ENCODE measurements at regions not wholly inside any gene's neighbourhood (a gene's known extent, or its start where the extent isn't known, plus 50 kb on each side); places are given as distances from the start of the nearest gene placed in this dataset.

DNA sequence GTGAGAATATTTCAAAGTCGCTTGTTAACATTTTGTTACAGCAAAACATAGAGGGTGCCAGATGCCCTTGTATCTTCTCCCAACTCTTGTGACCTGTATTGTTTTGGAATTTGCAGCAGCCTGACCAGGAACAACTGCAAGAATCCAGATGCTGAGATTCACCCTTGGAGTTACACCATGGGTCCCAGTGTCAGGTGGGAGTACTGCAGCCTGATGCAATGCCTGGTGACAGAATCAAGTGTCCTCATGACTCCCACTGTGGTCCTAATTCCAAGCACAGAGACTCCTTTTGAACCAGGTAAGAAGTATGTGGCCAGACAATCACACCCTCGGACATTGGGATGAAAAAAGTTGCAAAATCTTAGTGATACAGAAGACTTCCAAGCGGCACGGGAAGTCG lies 79.6 kb upstream of the MAP3K4 start:
- DNase-seq: no peak

DNA sequence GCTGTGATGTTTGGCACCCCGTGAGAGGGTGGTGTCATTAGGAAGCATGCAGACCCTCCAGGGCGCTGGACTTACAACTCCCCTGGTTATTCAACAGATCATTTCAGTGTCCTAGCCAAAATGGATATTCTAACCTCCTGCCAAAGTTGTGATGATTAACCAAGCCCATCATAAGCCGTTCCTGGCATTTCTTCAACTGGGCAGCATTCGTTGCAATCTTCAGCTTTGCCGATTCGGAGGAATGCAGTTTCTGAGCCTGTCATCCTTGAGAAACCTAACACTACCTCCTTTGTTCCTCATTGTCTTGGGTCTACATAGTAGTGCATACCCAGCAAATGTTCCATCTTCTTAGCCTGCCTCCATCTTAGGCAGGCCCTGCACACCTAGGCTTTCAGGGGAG lies 79.2 kb upstream of the MAP3K4 start:
- no peak for DNase-seq

DNA sequence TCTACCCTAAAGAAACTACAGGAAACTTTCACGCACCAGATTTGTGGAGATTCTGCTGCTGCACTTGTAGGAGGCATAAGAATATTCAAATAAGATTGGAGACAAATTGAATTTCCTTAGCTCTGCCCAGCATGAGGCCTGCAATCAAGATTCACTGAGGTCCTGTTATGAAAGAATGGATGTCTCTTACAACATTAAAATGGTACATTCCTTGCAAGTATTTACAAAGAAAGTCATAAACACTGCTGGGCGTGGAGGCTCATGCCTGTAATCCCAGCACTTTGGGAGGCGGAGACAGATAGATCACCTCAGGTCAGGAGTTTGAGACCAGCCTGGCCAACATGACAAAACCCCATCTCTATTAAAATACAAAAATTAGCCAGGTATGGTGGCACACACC lies 74.0 kb upstream of the MAP3K4 start:
- no peak for DNase-seq

DNA sequence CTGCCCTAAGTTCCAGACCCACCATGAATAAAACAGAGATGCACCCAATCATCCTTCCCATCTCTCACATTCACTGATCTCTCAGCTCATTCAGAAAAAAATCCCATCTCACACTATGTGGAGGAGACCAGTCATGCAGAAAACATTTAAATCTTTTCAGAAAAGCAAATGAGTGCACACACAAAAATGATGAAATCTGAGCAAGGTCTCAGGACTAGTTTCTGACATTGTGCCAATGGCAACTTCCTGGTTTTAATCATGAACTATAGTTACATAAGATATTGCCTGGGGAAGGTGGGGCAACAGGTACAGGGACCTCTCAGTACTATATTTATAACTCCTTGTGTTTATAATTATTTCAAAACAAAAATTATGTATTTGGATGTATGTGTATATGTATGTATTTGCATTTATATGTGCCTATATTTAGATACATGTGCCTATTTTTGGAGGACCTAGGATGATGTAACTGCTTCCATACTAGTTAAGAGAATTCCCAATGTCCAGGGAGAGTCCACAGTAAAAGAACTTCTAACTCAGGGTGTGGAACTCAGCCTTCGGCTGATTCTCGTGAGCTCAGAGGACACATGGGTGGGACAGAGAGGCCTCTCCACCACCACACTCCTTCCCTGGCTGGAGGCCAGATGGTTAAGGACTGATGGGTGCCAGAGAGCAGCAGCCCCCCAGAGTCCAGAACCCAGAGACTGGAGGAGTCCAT lies 71.7 kb upstream of the MAP3K4 start:
- peak; percentile 91 for DNase-seq

DNA sequence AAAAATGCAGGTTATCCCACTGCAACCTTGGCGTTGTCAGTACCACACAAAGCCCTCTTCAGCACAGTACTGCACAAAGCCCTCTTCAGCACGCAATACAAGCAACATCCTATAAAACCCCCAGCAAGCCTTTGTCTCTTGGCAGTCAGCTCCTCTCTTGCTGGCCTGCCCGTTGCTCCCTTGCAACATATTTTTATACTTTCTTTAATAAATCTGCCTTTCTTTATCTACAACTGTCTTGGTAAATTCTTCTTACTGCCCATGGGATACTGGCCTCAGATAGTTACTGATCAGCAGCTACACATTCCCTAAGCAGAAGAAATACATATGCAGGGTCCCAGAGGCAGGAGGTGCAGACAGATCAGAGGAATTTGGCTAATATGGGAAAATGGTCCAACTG lies 70.5 kb upstream of the MAP3K4 start:
- no peak for DNase-seq

DNA sequence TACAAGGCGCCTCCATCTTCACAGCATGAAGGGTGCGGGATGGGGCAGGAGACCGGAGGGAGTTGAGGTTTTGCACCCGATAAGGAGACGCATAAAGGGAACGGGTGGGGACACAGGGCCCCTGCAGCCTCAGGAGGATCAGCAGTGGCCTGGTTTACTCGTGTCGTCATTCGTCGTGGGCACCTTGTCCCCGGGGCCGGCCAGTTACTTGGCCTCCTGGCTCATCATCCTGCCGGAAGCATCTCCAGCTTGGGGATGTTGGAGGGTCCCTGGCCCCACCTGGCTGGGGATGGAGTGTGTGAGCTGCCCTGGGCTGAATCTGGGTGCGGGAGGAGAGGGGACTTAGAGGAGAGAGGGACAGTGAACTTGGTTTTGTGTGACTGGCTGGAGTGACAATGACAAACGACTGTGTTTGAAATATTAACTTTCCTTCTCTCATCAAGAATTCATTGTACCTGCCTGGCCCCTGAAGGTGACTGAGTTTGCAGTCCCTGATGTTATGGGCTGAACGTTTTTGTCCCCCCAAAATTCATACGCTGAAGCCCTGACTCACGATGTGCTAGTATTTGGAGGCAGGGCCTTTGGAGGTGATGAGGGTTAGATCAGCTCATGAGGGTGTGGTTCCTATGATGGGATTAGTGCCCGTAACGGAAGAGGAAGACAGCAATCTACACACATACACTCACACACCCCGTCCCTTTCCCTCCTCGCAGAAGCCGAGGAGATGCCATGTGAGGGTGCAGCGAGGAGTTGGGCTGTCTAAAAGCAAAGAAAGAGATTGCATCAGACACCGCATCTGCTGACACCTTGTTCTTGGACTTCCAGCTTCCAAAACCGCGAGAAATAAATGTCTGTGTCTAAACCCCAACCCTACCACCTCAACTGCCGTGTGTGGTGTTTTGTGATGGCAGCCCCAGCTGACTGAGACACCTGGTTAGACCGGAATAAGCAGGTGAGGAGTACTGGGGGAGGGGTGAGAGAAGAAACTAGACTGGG lies 65.0 kb upstream of the MAP3K4 start:
- DNase-seq: no peak

DNA sequence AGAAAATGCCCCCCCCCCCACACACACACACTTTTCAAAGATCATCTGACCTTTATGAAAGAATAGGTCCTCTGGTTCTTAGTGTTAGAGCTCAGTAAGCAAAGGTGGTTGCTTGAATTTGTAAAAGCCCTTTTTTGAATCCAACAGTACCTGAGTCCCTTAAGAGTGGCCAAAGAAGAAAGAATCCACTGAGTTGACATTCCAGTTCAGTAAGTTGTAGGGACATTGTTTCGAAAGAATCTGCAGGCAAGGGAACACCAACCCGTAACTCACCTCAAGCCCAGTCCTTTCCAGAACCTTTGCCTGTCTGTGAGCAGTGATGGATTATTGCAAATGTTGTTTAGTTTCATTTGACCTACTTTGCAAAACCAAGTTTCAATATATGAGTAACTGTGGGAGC lies 64.2 kb upstream of the MAP3K4 start:
- DNase-seq: no peak

DNA sequence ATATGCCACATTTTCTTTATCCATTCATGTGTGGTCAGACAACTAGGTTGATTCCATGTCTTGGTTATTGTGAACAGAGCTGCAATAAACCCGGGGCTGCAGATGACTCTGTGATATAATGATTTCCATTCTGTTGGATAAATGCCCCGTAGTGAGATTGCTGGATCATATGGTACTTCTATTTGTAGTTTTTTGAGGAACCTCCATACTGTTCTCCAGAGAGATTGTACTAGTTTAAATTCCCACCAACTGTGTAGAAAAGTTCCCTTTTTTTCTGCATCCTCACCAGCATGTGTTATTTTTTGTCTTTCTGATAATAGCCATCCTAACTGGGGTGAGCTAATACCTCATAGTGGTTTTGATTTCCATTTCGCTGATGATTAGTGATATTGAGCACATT lies 62.2 kb upstream of the MAP3K4 start:
- no peak for DNase-seq

DNA sequence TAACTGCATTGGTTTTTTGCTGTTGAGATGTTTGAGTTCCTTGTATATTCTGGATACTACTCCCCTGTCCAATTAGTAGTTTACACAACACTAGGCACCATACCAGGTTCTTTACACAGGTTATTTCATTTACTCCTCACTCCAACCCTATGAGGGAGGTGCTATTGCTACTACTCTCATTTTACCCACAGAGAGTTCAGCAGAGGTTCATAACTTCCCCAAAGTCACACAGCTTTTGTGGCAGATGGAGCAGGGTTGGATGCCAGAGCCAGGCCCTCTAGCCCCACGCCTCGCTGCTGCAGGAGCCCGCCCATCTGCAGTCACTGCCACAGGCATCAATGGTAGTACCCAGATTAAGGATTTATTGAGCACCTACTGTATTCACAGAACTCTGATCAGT lies 61.7 kb upstream of the MAP3K4 start:
- DNase-seq: no peak

DNA sequence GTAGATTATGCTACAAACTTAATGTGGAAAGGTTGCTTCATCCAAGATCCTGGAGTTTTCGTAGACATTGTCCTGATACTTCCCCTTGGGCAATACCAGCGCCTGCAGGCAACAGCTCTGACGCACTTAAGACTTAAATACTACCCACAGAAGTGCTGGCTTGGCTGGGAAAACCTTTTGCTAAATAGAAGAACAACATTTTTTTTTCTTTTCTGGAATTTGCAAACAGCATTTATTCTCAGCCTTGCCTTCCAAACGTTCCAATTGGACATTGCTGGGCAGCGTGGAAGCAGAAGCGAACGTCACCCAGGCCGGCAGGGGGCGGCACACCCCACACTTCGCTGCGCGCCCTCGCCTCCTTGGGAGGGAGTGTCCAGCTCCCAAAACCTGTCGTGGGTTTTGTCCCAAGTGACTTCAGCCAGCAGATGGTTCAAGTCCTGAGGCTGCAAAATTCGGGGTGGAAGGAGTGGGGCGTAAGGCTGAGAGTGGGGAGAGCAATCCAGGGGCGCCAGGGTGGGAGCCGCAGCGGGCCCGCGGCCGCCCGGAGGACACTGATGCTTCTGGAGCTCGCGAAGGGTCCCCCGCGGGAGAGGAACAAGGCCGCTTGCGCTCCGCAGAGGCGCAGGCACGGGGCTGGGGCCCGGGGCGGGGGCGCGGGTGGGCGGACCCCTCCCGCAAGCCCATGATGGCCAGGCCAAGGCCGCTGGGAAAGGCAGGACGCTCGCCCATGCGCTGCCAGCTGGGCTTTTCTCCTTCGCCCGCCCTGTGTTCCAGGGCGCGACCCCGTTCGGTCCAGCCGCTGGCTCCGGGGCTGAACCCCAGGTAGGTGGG lies 60.8 kb upstream of the MAP3K4 start:
- DNase-seq: peak; percentile 69

DNA sequence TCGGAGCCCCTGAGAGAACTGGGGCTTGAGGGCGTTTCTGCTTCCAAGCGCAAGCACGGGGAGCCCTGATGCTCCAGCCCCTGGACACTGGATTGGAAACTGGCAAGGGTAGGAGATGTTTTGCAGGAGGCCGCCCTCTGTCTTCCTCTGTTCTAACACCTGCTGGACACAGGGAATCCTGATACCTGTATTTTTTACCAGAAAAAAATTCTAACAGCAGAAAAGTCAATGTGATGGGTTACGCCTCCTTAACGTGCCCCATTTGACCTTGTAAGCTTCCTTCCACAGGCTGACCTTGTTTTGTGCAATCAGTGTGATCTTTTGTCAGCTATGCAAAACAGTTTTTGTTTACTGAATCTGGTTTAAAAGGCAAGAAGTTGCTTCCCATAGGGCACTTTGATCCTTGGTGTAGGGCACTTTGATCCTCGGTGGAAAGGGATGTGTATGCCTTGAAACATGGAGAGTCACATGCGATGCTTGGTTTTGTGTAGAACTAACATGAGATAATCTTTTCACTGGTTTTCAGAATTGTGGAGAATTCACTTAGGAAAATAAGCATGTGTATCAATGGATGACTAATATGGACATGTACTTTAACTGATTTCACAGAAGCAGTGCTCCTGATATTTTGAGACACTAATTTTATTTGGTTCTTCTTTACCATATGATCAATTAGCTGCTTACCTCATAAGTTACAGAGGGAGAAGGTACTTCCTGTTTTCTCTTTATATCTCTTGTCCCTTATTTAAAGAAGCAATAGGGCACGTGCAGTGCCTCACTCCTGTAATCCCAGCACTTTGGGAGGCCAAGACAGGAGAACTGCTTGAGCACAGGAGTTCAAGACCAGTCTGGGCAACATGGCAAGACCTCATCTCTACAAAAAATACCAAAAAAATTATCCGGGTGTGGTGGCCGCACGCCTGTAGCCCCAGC lies 59.9 kb upstream of the MAP3K4 start:
- no peak for DNase-seq

DNA sequence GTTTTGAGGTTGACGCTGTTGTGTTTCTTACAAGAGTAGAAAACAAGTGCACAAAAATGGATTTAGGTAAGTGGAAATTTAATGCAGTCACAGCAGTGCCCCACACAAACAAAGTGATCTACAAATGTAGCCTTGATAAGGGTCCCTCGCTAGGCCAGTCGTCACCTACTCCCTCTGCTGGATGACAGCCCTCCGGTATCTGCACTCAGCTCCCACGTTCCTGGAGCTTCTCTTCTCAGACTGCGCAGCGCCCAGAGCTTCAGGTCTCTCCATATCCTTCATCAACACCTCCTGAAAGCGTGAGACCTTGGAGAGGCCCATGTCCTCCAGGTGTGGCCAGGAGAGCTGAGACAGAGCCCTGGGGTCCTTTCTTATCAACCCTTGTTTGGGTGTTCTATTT lies 58.3 kb upstream of the MAP3K4 start:
- no peak for DNase-seq

DNA sequence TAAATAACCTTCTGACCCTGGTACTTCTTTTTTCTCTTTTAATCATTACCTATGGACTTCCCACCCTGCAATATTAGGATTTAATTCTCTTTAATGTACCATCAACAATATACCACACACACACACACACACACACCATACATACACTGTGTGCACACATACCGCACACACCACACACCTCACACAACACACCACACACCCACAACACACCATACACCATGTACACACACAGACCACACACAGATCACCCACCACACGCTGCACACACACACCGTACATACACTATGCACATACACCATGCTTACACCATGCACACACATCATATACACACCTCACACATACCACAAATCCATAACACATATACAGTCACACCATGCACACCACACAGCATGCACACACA lies 57.4 kb upstream of the MAP3K4 start:
- no peak for DNase-seq

DNA sequence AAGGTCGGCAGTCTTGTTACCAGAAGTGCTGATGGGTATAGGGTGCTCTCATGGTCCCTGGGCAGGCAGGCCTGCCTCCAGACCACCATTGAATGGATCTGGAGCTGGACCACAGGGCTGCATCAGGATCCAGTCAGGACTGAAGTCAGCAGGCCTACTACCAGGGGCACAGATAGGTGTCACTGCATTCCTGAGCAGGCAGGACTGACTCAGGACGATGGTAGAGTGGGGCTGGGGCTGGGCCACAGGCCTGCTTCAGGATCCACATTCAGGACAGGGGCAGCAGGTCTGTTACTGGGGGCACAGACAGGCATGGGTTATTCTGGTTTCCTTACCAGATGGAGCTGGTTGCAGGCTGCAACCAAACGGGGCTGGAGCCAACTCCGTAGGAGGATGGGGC lies 51.4 kb upstream of the MAP3K4 start:
- DNase-seq: no peak

Measured in fibroblast of skin of right quadriceps (primary cell).